ENCODE measurements at regions not wholly inside any gene's neighbourhood (a gene's known extent, or its start where the extent isn't known, plus 50 kb on each side); places are given as distances from the start of the nearest gene placed in this dataset.
"Not testable (repeated sequence)": the region's sequence is repeated elsewhere in the genome, so short reads cannot be mapped to it uniquely, and the experiment has no call there.

- DNase-seq (ENCODE audit: low read depth, low spot score): no peak
Measured at GRCh38 chr18:38244480-38244879, 678.9 kb upstream of the CELF4 start.

- no peak for DNase-seq (ENCODE audit: low read depth, low spot score)
Measured at GRCh38 chr18:38243291-38243690, 677.7 kb upstream of the CELF4 start.

GRCh38 chr18:38241736-38242135 lies 676.1 kb upstream of the CELF4 start:
- no peak for DNase-seq (ENCODE audit: low read depth, low spot score)

- no peak for DNase-seq (ENCODE audit: low read depth, low spot score)
Measured at GRCh38 chr18:38241216-38241615, 675.6 kb upstream of the CELF4 start.

- DNase-seq (ENCODE audit: low read depth, low spot score): no peak
Measured at GRCh38 chr18:38239606-38240005, 674.0 kb upstream of the CELF4 start.

GRCh38 chr18:38237796-38238195 lies 672.2 kb upstream of the CELF4 start:
- DNase-seq (ENCODE audit: low read depth, low spot score): no peak

- DNase-seq (ENCODE audit: low read depth, low spot score): no peak
Measured at GRCh38 chr18:38221476-38222100, 656.0 kb upstream of the CELF4 start.

GRCh38 chr18:38198956-38199355 lies 633.4 kb upstream of the CELF4 start:
- DNase-seq (ENCODE audit: low read depth, low spot score): no peak

- DNase-seq (ENCODE audit: low read depth, low spot score): no peak
Measured at GRCh38 chr18:38198526-38198925, 632.9 kb upstream of the CELF4 start.

GRCh38 chr18:38186491-38186890 lies 620.9 kb upstream of the CELF4 start:
- no peak for DNase-seq (ENCODE audit: low read depth, low spot score)

- no peak for DNase-seq (ENCODE audit: low read depth, low spot score)
Measured at GRCh38 chr18:38174594-38174993, 609.0 kb upstream of the CELF4 start.

- DNase-seq (ENCODE audit: low read depth, low spot score): no peak
Measured at GRCh38 chr18:38174173-38174572, 608.6 kb upstream of the CELF4 start.

- no peak for DNase-seq (ENCODE audit: low read depth, low spot score)
Measured at GRCh38 chr18:38170845-38171244, 605.2 kb upstream of the CELF4 start.

- DNase-seq (ENCODE audit: low read depth, low spot score): no peak
Measured at GRCh38 chr18:38167623-38168022, 602.0 kb upstream of the CELF4 start.

GRCh38 chr18:38153116-38153515 lies 587.5 kb upstream of the CELF4 start:
- not testable (repeated sequence) for DNase-seq (ENCODE audit: low read depth, low spot score)

- no peak for DNase-seq (ENCODE audit: low read depth, low spot score)
Measured at GRCh38 chr18:38116716-38117115, 551.1 kb upstream of the CELF4 start.

GRCh38 chr18:38115201-38115600 lies 549.6 kb upstream of the CELF4 start:
- no peak for DNase-seq (ENCODE audit: low read depth, low spot score)

- DNase-seq (ENCODE audit: low read depth, low spot score): no peak
Measured at GRCh38 chr18:38087538-38087937, 521.9 kb upstream of the CELF4 start.

- no peak for DNase-seq (ENCODE audit: low read depth, low spot score)
Measured at GRCh38 chr18:38081516-38081915, 515.9 kb upstream of the CELF4 start.

GRCh38 chr18:38077229-38077628 lies 511.6 kb upstream of the CELF4 start:
- no peak for DNase-seq (ENCODE audit: low read depth, low spot score)

GRCh38 chr18:38076346-38077070 lies 510.9 kb upstream of the CELF4 start:
- no peak for DNase-seq (ENCODE audit: low read depth, low spot score)

GRCh38 chr18:38074298-38074876 lies 508.8 kb upstream of the CELF4 start:
- no peak for DNase-seq (ENCODE audit: low read depth, low spot score)

- DNase-seq (ENCODE audit: low read depth, low spot score): no peak
Measured at GRCh38 chr18:38067821-38068220, 502.2 kb upstream of the CELF4 start.
